IMR-90 (cell line): ENCODE measurements at regions not wholly inside any gene's neighbourhood (a gene's known extent, or its start where the extent isn't known, plus 50 kb on each side); places are given as distances from the start of the nearest gene placed in this dataset.
A peak's percentile ranks its signal among the peaks of the same experiment; 100 is the strongest.

Experiments
- ATAC-seq: fragments of 200-7000 bp; cut with Tn5 transposase; 2 replicates; pipeline ENCODE4 v1.9.1; 2020; ENCODE audit warnings: low read depth, mild to moderate bottlenecking, moderate library complexity
- BruUV-seq: library from RNA; stranded (reverse); fragments of 400-500 nt; replicated peaks from 2 replicates; lab custom pipeline; 2021; lab: Mats Ljungman, UMichigan
- CTCF ChIA-PET: fragments of 300-600 bp; formaldehyde crosslinking; extraction: SDS; loops from one replicate; lab custom pipeline; 2021; ENCODE audit warnings: antibody characterized with exemption; lab: Yijun Ruan, JAX
- POLR2A ChIA-PET: fragments of 300-600 bp; sonication (Branson Sonifier 250); formaldehyde crosslinking; loops from one replicate; lab custom pipeline; 2022; ENCODE audit warnings: antibody characterized with exemption; ENCODE audit not compliant: unreplicated experiment; lab: Charles Lee
- DNase-seq: peaks from one replicate; pipeline ENCODE4 v3.0.0; 2013
- H2AFZ ChIP-seq: replicated peaks from 2 replicates; pipeline ENCODE3; 2013; ENCODE audit warnings: low read length, mild to moderate bottlenecking; ENCODE audit not compliant: poor library complexity
- H2AK5ac ChIP-seq: 2 replicates; pipeline ENCODE4 v1.6.1; 2013; ENCODE audit warnings: low read depth, low read length, inconsistent platforms
- H2AK9ac ChIP-seq: replicated peaks from 2 replicates; pipeline ENCODE3; 2013; ENCODE audit warnings: mild to moderate bottlenecking, low read depth, low read length, moderate library complexity; ENCODE audit not compliant: poor library complexity
- H2BK120ac ChIP-seq: 2 replicates; pipeline ENCODE4 v1.6.1; 2013; ENCODE audit warnings: low read depth, low read length, inconsistent platforms
- H2BK15ac ChIP-seq: 3 replicates; pipeline ENCODE4 v1.6.1; 2013; ENCODE audit warnings: low read depth, low read length, inconsistent platforms
- H2BK20ac ChIP-seq: 2 replicates; pipeline ENCODE4 v1.6.1; 2013; ENCODE audit warnings: low read depth, mild to moderate bottlenecking, inconsistent platforms, low read length, moderate library complexity
- H2BK5ac ChIP-seq: 2 replicates; pipeline ENCODE4 v1.6.1; 2013; ENCODE audit warnings: mild to moderate bottlenecking, low read depth, low read length, inconsistent platforms; ENCODE audit not compliant: poor library complexity, severe bottlenecking
- H3K14ac ChIP-seq: replicated peaks from 2 replicates; pipeline ENCODE4 v1.6.1; 2013; ENCODE audit warnings: low read depth, low read length, inconsistent platforms
- H3K18ac ChIP-seq: 2 replicates; pipeline ENCODE4 v1.6.1; 2013; ENCODE audit warnings: low read depth, low read length, control low read depth
- H3K23ac ChIP-seq: 2 replicates; pipeline ENCODE4 v1.6.1; 2013; ENCODE audit warnings: low read depth, low read length, inconsistent platforms
- H3K27ac ChIP-seq: 2 replicates; pipeline ENCODE4 v1.5.1; 2013; ENCODE audit warnings: mild to moderate bottlenecking, control low read depth, low read length; ENCODE audit not compliant: insufficient read depth
- H3K27me3 ChIP-seq: 2 replicates; pipeline ENCODE4 v1.6.1; 2013; ENCODE audit warnings: low read length; ENCODE audit not compliant: control insufficient read depth, insufficient read depth
- H3K36me3 ChIP-seq: 2 replicates; pipeline ENCODE4 v1.6.1; 2013; ENCODE audit warnings: low read length, mixed read lengths; ENCODE audit not compliant: control insufficient read depth, insufficient read depth
- H3K4ac ChIP-seq: 2 replicates; pipeline ENCODE4 v1.6.1; 2013; ENCODE audit warnings: low read depth, low read length, inconsistent platforms
- H3K4me1 ChIP-seq: 2 replicates; pipeline ENCODE4 v1.6.1; 2013; ENCODE audit warnings: low read length, mixed read lengths; ENCODE audit not compliant: control insufficient read depth, insufficient read depth
- H3K4me2 ChIP-seq: 2 replicates; pipeline ENCODE4 v1.6.1; 2013; ENCODE audit warnings: low read depth, mild to moderate bottlenecking, control low read depth, low read length, moderate library complexity
- H3K4me3 ChIP-seq: 2 replicates; pipeline ENCODE4 v1.5.1; 2013; ENCODE audit warnings: low read depth, mild to moderate bottlenecking, control low read depth, low read length, moderate library complexity; ENCODE audit not compliant: insufficient read depth
- H3K56ac ChIP-seq: 2 replicates; pipeline ENCODE4 v1.6.1; 2013; ENCODE audit warnings: low read length, inconsistent platforms; ENCODE audit not compliant: insufficient read depth; ENCODE audit errors: extremely low read depth
- H3K79me1 ChIP-seq, 2 experiments: 2 replicates each; pipeline ENCODE4 v1.6.1; 2013; ENCODE audit warnings: low read length in 2 of 2, inconsistent platforms in 1 of 2, low read depth in 1 of 2
- H3K9ac ChIP-seq: 2 replicates; pipeline ENCODE4 v1.6.1; 2013; ENCODE audit warnings: low read depth, low read length, control low read depth
- H3K9me1 ChIP-seq: 2 replicates; pipeline ENCODE4 v1.6.1; 2013; ENCODE audit warnings: low read length, inconsistent platforms; ENCODE audit not compliant: insufficient read depth
- H3K9me3 ChIP-seq: 2 replicates; pipeline ENCODE4 v1.6.1; 2013; ENCODE audit warnings: low read length; ENCODE audit not compliant: control insufficient read depth, insufficient read depth
- H4K20me1 ChIP-seq: 2 replicates; pipeline ENCODE4 v1.6.1; 2013; ENCODE audit warnings: low read length, inconsistent platforms; ENCODE audit not compliant: insufficient read depth
- H4K5ac ChIP-seq: 2 replicates; pipeline ENCODE4 v1.6.1; 2013; ENCODE audit warnings: mild to moderate bottlenecking, low read depth, low read length, control low read depth
- H4K8ac ChIP-seq, 2 experiments: 2 replicates each; pipeline ENCODE4 v1.6.1; 2013; ENCODE audit warnings: low read depth in 2 of 2, low read length in 2 of 2, control low read depth in 1 of 2, inconsistent platforms in 1 of 2
- H4K91ac ChIP-seq: 2 replicates; pipeline ENCODE4 v1.6.1; 2013; ENCODE audit warnings: low read depth, low read length, inconsistent platforms; ENCODE audit not compliant: insufficient read depth
- BHLHE40 ChIP-seq: fragments of 150-350 bp; IDR thresholded peaks from 2 replicates; pipeline ENCODE4 v1.6.1; 2016; ENCODE audit warnings: mild to moderate bottlenecking, low read depth, low read length
- CTCF ChIP-seq: conservative IDR thresholded peaks from 2 replicates; pipeline ENCODE4 v1.5.1; 2012; ENCODE audit warnings: mild to moderate bottlenecking, low read depth, low read length, improper control_type of control experiment
- ELK1 ChIP-seq: fragments of 150-350 bp; IDR thresholded peaks from 2 replicates; pipeline ENCODE4 v1.6.1; 2016; ENCODE audit warnings: low read depth, mild to moderate bottlenecking, low read length, moderate library complexity, borderline replicate concordance
- MAZ ChIP-seq: IDR thresholded peaks from 2 replicates; pipeline ENCODE4 v1.6.1; 2012; ENCODE audit warnings: low read depth, mild to moderate bottlenecking, low read length, improper control_type of control experiment, moderate library complexity, borderline replicate concordance
- NFE2L2 ChIP-seq: fragments of 150-350 bp; IDR thresholded peaks from 2 replicates; pipeline ENCODE4 v1.6.1; 2016; ENCODE audit warnings: low read depth, mild to moderate bottlenecking, low read length
- POLR2A ChIP-seq: IDR thresholded peaks from 2 replicates; pipeline ENCODE4 v1.6.1; 2012; ENCODE audit warnings: mild to moderate bottlenecking, low read depth, low read length
- RAD21 ChIP-seq: IDR thresholded peaks from 2 replicates; pipeline ENCODE4 v1.6.1; 2012; ENCODE audit warnings: low read length, improper control_type of control experiment
- WGBS, 2 experiments: methylation state at CpG; one replicate each; pipeline versions ENCODE4 v1.1.5 to v1.1.7; 2013; ENCODE audit warnings: missing lambda C conversion rate in 2 of 2; ENCODE audit not compliant: insufficient read length in 1 of 2; ENCODE audit errors: extremely low coverage in 2 of 2; 5-methylcytosine and 5-hydroxymethylcytosine counted together
- dilution Hi-C: fragments of 300-500 bp; cut with HindIII; formaldehyde crosslinking; loops from one replicate; pipeline ENCODE4 v1.14.3; 2018; ENCODE audit warnings: low sequenced_read_pairs; ENCODE audit not compliant: unreplicated experiment
- in situ Hi-C: fragments of 300-500 bp; cut with MboI; formaldehyde crosslinking; loops from 3 replicates; pipeline ENCODE4 v1.14.3; 2019; ENCODE audit warnings: low sequenced_read_pairs, inconsistent platforms, mixed read lengths
- intact Hi-C: fragments of 100-400 bp; cut with micrococcal nuclease; formaldehyde crosslinking; loops from 2 replicates; pipeline ENCODE4 v1.10.0; 2022

GRCh38 chr5:8184455-8185063 lies 315.6 kb downstream of the MTRR start:
- dilution Hi-C loops: no loop called here

More at GRCh38 chr5:8184455-8185063, 315.6 kb downstream of the MTRR start:
- H3K4me2 ChIP-seq: no peak overlapping the region
- WGBS, 2 experiments: no CpG with 5 or more reads among the region's 5 CpGs
- H3K4me3 ChIP-seq: no peak overlapping the region
- H3K27me3 ChIP-seq: no peaks in the 10 kb centered on the region
- H2AK5ac ChIP-seq: no peak overlapping the region
- H3K27ac ChIP-seq: no peak overlapping the region
- H3K23ac ChIP-seq: no peak overlapping the region
- no peaks in the 10 kb centered on the region for H3K9me3 ChIP-seq
- H4K91ac ChIP-seq: no peak overlapping the region
- no peak overlapping the region for H2AFZ ChIP-seq
- H3K36me3 ChIP-seq: no peaks in the 10 kb centered on the region
- no peaks in the 10 kb centered on the region for H3K9me1 ChIP-seq
- no peak overlapping the region for H2BK5ac ChIP-seq
- CTCF ChIA-PET: interaction anchor here (0.7 kb wide), 1 partner anchor 28 kb away, joined by 3 read pairs; no protein-coding TSS in a partner anchor
- H2AK9ac ChIP-seq: no peak overlapping the region
- in situ Hi-C loops (no loop called here), intact Hi-C loops (no loop called here)
- H3K56ac ChIP-seq: no peak overlapping the region
- no peak overlapping the region for H2BK20ac ChIP-seq
- no peak overlapping the region for H4K8ac ChIP-seq
- no peak overlapping the region for H3K18ac ChIP-seq
- H3K4me1 ChIP-seq: no peaks in the 10 kb centered on the region
- TF ChIP-seq POLR2A: no peak
- TF ChIP-seq RAD21: peak; percentile 29; the same call in 1 of the 2 replicates
- no peak for TF ChIP-seq MAZ
- no peak for TF ChIP-seq NFE2L2
- no peak for TF ChIP-seq ELK1
- TF ChIP-seq CTCF: peak; percentile 54
- TF ChIP-seq BHLHE40: no peak
- H3K9ac ChIP-seq: no peak overlapping the region
- no peak overlapping the region for H2BK120ac ChIP-seq
- DNase-seq (peak; percentile 28), ATAC-seq (peak; percentile 82)
- no peak overlapping the region for H3K14ac ChIP-seq
- no peak overlapping the region for H3K4ac ChIP-seq
- H4K5ac ChIP-seq: no peak overlapping the region
- POLR2A ChIA-PET: no interaction called here
- no peaks in the 10 kb centered on the region for H4K20me1 ChIP-seq
- no TSS peak for BruUV-seq
- H2BK15ac ChIP-seq: no peak overlapping the region
- no peaks in the 10 kb centered on the region for H3K79me1 ChIP-seq
